ENCODE measurements at regions not wholly inside any gene's neighbourhood (a gene's known extent, or its start where the extent isn't known, plus 50 kb on each side); places are given as distances from the start of the nearest gene placed in this dataset.

DNA sequence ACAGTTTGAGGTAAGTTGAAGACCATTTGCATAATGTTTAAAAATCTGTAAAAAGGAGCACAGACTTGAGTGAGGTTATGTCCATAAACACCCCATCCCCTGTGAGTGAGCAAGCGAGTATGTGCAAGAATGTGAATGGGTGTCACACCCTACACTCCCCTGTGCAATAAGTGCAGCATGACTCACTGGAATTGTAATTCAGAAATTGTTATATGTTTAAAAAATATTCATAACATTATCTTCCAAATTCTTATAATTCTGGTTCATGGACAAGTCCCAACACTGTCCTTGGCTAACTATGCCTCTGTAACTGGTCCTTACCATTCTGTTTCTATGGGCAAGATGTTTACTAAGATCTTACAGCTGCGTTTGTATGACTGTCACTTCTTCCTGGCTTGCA, 207.8 kb upstream of the FAR2 start:
- H3K27ac ChIP-seq (replicated peaks), result no peak overlapping the region

DNA sequence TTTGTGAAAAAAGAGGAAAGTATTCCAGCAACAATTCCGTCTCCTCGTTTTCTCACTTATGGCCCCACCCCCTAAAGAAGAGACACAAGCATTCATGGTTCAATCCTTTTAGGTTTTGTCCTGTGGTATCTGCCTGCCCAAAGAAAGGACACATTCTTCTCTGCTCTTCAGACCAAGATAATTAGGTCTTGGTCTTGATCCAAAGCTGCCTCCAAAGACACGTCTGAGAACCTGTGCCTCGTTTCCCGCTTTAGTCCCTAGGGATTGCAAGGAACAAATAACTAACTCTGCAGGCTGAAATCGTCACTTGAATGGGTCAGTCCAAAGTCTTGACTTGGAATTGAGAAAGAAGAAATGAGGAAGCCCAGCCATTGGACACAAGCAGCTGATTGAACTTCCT, 202.7 kb upstream of the FAR2 start:
- no peak for TF ChIP-seq SPI1 (IDR thresholded peaks at IDR 0.05; ENCODE audit: borderline replicate concordance, low read depth)
- no peak for TF ChIP-seq POLR2AphosphoS5 (IDR thresholded peaks at IDR 0.05; ENCODE audit: low read depth)
- TF ChIP-seq, protein P1, sequence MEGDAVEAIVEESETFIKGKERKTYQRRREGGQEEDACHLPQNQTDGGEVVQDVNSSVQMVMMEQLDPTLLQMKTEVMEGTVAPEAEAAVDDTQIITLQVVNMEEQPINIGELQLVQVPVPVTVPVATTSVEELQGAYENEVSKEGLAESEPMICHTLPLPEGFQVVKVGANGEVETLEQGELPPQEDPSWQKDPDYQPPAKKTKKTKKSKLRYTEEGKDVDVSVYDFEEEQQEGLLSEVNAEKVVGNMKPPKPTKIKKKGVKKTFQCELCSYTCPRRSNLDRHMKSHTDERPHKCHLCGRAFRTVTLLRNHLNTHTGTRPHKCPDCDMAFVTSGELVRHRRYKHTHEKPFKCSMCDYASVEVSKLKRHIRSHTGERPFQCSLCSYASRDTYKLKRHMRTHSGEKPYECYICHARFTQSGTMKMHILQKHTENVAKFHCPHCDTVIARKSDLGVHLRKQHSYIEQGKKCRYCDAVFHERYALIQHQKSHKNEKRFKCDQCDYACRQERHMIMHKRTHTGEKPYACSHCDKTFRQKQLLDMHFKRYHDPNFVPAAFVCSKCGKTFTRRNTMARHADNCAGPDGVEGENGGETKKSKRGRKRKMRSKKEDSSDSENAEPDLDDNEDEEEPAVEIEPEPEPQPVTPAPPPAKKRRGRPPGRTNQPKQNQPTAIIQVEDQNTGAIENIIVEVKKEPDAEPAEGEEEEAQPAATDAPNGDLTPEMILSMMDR (IDR thresholded peaks at IDR 0.05; ENCODE audit: insufficient read depth, low read length), result no peak
- no peak for TF ChIP-seq GABPA (IDR thresholded peaks at IDR 0.05; ENCODE audit: low read depth)
- DNase-seq (ENCODE audit: low read depth in 1 of 2, low spot score in 1 of 2), result no peak
- Histone ChIP-seq H3K4me3 (replicated peaks; ENCODE audit: insufficient read depth, low read length) (no peak overlapping the region), H3K27me3 (ENCODE audit: insufficient read depth, poor library complexity, severe bottlenecking) (no peaks in the 10 kb centered on the region), H3K27ac (replicated peaks) (no peak overlapping the region)

More for the DNA sequence above, 207.8 kb upstream of the FAR2 start:
- no peak for TF ChIP-seq GABPA (IDR thresholded peaks at IDR 0.05; ENCODE audit: low read depth)
- Histone ChIP-seq H3K4me3 (replicated peaks; ENCODE audit: insufficient read depth, low read length) (no peak overlapping the region), H3K27me3 (ENCODE audit: insufficient read depth, poor library complexity, severe bottlenecking) (no peaks in the 10 kb centered on the region)
- DNase-seq (ENCODE audit: low read depth in 1 of 2, low spot score in 1 of 2), result no peak

DNA sequence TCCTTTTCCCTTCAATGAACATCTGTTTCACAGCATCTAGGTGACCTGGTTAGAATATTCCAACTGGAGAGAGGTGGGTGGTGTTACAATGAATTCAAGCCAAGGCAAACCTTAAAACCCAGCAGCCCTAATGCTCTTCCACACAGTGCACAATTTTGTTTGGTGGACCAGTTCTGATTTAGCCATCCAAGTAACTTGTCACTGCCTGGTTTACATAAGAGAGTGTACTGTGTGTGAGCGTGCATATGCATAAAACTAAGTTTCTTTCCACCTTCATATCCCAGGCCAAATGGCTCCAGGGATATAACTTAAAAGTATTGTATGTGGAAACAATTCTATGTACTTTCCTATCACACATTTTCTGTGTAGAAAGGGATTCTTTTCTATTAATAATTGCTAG, 200.4 kb upstream of the FAR2 start:
- Histone ChIP-seq H3K27me3 (ENCODE audit: insufficient read depth, poor library complexity, severe bottlenecking) (no peaks in the 10 kb centered on the region), H3K27ac (replicated peaks) (no peak overlapping the region), H3K4me3 (replicated peaks; ENCODE audit: insufficient read depth, low read length) (no peak overlapping the region)
- TF ChIP-seq POLR2AphosphoS5 (IDR thresholded peaks at IDR 0.05; ENCODE audit: low read depth), result no peak
- TF ChIP-seq SPI1 (IDR thresholded peaks at IDR 0.05; ENCODE audit: borderline replicate concordance, low read depth), result no peak
- no peak for TF ChIP-seq GABPA (IDR thresholded peaks at IDR 0.05; ENCODE audit: low read depth)
- TF ChIP-seq, protein P1 (IDR thresholded peaks at IDR 0.05; ENCODE audit: insufficient read depth, low read length), result no peak
- TF ChIP-seq, protein P2, sequence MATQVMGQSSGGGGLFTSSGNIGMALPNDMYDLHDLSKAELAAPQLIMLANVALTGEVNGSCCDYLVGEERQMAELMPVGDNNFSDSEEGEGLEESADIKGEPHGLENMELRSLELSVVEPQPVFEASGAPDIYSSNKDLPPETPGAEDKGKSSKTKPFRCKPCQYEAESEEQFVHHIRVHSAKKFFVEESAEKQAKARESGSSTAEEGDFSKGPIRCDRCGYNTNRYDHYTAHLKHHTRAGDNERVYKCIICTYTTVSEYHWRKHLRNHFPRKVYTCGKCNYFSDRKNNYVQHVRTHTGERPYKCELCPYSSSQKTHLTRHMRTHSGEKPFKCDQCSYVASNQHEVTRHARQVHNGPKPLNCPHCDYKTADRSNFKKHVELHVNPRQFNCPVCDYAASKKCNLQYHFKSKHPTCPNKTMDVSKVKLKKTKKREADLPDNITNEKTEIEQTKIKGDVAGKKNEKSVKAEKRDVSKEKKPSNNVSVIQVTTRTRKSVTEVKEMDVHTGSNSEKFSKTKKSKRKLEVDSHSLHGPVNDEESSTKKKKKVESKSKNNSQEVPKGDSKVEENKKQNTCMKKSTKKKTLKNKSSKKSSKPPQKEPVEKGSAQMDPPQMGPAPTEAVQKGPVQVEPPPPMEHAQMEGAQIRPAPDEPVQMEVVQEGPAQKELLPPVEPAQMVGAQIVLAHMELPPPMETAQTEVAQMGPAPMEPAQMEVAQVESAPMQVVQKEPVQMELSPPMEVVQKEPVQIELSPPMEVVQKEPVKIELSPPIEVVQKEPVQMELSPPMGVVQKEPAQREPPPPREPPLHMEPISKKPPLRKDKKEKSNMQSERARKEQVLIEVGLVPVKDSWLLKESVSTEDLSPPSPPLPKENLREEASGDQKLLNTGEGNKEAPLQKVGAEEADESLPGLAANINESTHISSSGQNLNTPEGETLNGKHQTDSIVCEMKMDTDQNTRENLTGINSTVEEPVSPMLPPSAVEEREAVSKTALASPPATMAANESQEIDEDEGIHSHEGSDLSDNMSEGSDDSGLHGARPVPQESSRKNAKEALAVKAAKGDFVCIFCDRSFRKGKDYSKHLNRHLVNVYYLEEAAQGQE (IDR thresholded peaks at IDR 0.05; ENCODE audit: insufficient replicate concordance, low read depth), result no peak
- DNase-seq (ENCODE audit: low read depth in 1 of 2, low spot score in 1 of 2), result no peak

DNA sequence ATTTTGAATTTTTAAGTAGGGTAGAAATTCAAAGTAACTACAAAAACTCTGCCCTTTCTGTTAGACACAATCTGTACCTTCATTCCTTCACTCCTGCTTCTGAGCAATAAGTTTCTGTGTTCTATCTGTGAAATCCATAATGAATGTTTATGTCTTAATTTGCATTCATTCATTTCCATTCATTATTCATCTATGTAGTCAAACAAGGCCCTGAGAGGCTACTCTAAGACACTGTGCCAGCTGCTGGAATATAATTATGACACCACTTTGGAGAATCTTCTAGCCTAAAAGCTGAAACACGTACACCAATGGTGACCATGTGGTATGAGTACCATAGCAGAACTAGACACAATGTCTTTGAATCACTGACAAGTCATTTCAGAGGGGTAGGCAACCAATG, 199.9 kb upstream of the FAR2 start:
- TF ChIP-seq SPI1 (IDR thresholded peaks at IDR 0.05; ENCODE audit: borderline replicate concordance, low read depth), result no peak
- TF ChIP-seq POLR2AphosphoS5 (IDR thresholded peaks at IDR 0.05; ENCODE audit: low read depth), result no peak
- TF ChIP-seq, protein P1 (IDR thresholded peaks at IDR 0.05; ENCODE audit: insufficient read depth, low read length), result no peak
- TF ChIP-seq GABPA (IDR thresholded peaks at IDR 0.05; ENCODE audit: low read depth), result no peak
- TF ChIP-seq, protein P2 (IDR thresholded peaks at IDR 0.05; ENCODE audit: insufficient replicate concordance, low read depth), result no peak
- H3K4me3 ChIP-seq (replicated peaks; ENCODE audit: insufficient read depth, low read length), result no peak overlapping the region
- H3K27me3 ChIP-seq (ENCODE audit: insufficient read depth, poor library complexity, severe bottlenecking), result no peaks in the 10 kb centered on the region
- H3K27ac ChIP-seq (replicated peaks), result no peak overlapping the region
- no peak for DNase-seq (ENCODE audit: low read depth in 1 of 2, low spot score in 1 of 2)

Data from HL-60 (cell line).